Sigmoid colon (tissue), 6 donors: ENCODE measurements at regions not wholly inside any gene's neighbourhood (a gene's known extent, or its start where the extent isn't known, plus 50 kb on each side); places are given as distances from the start of the nearest gene placed in this dataset.
A peak's percentile ranks its signal among the peaks of the same experiment; 100 is the strongest.

Experiments used
- DNase-seq: peaks from one replicate; pipeline ENCODE4 v3.0.0-alpha.2; 2019
- H3K27ac ChIP-seq, 4 donors: fragments of 200-600 bp; sonication (generic); one replicate each; pipeline ENCODE4 v1.5.1; 2016 to 2019; ENCODE audit warnings: mild to moderate bottlenecking in 1 of 4
- H3K27me3 ChIP-seq, 3 donors: fragments of 200-600 bp; sonication (generic); one replicate each; pipeline ENCODE4 v1.5.1; 2019; ENCODE audit warnings: mild to moderate bottlenecking in 1 of 3
- H3K36me3 ChIP-seq, 4 donors: fragments of 200-600 bp; sonication (generic); one replicate each; pipeline ENCODE4 v1.5.1; 2016 to 2019
- H3K4me1 ChIP-seq, 4 donors: fragments of 200-600 bp; sonication (generic); one replicate each; pipeline ENCODE4 v1.5.1; 2017 to 2019
- H3K4me3 ChIP-seq, 4 donors: fragments of 200-600 bp; sonication (generic); one replicate each; pipeline ENCODE4 v1.5.1; 2017 to 2019; ENCODE audit warnings: mild to moderate bottlenecking in 2 of 4, moderate library complexity in 1 of 4
- H3K9me3 ChIP-seq, 4 donors: fragments of 200-600 bp in 3 of 4; sonication (generic) in 3 of 4; one replicate each; pipeline versions ENCODE4 v1.5.1 to v1.6.1; 2013 to 2019
- CTCF ChIP-seq, 4 experiments: fragments of 450-650 bp in 3 of 4; fragments of 200-600 bp in 1 of 4; IDR thresholded peaks; one replicate each; pipeline ENCODE4 v1.5.1; 2016 to 2019; ENCODE audit warnings: antibody characterized with exemption in 4 of 4, mild to moderate bottlenecking in 3 of 4, moderate library complexity in 2 of 4
- EP300 ChIP-seq, 4 donors: sonication (generic); formaldehyde crosslinking; IDR thresholded peaks; one replicate each; pipeline ENCODE4 v1.6.1; 2017; ENCODE audit warnings: antibody characterized with exemption in 4 of 4
- POLR2A ChIP-seq, 2 donors: fragments of 450-650 bp; IDR thresholded peaks; one replicate each; pipeline ENCODE4 v1.6.1; 2016; ENCODE audit warnings: antibody characterized with exemption in 2 of 2, mild to moderate bottlenecking in 2 of 2, moderate library complexity in 2 of 2
- POLR2AphosphoS5 ChIP-seq, 4 donors: sonication (generic); formaldehyde crosslinking; IDR thresholded peaks; one replicate each; pipeline ENCODE4 v1.6.1; 2017; ENCODE audit warnings: antibody characterized with exemption in 4 of 4
- WGBS, 2 donors: extraction: QIAGEN DNeasy Blood & Tissue Kit; methylation state at CpG; one replicate each; pipeline ENCODE4 v1.1.7; 2013; 5-methylcytosine and 5-hydroxymethylcytosine counted together
- intact Hi-C: fragments of 100-400 bp; cut with DNase I; formaldehyde crosslinking; loops from one replicate; pipeline ENCODE4 v1.15.1; 2023
- donor health status: healthy with polysubstance abuse.
- donor health status: healthy.

DNA sequence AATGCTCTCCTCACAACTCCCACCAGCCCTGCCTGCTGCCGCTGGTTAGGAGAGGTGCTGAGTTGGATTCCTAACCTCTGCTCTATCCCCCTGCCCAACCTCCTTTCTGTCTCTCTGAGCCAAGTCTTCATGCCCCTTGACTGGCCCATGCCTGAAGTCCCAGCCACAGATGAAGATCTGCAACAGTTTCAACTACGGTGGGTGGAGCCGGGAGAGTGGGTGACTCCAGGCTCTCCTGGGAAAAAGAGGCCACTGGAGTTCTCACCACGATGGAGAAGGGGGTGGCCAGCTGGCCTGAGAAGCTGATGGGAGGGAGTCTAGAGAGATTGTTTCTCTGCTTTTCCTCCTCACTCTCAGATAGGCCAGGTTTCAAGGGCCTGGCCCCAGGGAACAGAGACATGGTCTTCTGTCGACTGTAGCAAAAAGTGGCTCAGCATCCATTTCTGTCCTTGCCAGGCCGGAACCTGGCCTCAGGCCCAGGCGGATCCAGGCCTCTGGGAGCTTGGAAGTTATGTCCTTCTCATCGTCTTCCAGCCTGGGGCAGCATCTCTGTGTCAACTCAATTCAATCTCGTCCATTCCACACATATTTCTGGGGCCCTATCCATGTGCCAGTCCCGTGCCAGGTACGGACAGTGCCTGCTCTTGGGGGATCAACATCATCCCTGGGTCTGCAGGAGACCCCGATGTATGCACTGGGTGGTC is 75.3 kb downstream of the INHBB start:
- 81 to 84% methylated on average over 12 of the region's 12 CpGs for WGBS, 2 donors
- H3K36me3 ChIP-seq, result no peaks in the 10 kb centered on the region
- no peak for DNase-seq

GRCh38 chr2:120421830-120422175 is 75.9 kb downstream of the INHBB start:
- no peak overlapping the region for H3K4me3 ChIP-seq
- no peaks in the 10 kb centered on the region for H3K9me3 ChIP-seq
- no peaks in the 10 kb centered on the region for H3K4me1 ChIP-seq
- intact Hi-C loops, result no loop called here
- no peak for TF ChIP-seq EP300 (IDR thresholded peaks at IDR 0.05)
- no peak for TF ChIP-seq CTCF (IDR thresholded peaks at IDR 0.05)
- no peak for TF ChIP-seq POLR2AphosphoS5 (IDR thresholded peaks at IDR 0.05)
- TF ChIP-seq POLR2A (IDR thresholded peaks at IDR 0.05), result no peak
- WGBS, 2 donors, result 23 to 46% methylated on average over 7 of the region's 7 CpGs
- no peak overlapping the region for H3K27ac ChIP-seq
- H3K36me3 ChIP-seq, result no peaks in the 10 kb centered on the region
- DNase-seq, result no peak
- no peaks in the 10 kb centered on the region for H3K27me3 ChIP-seq

More for the DNA sequence above, 75.3 kb downstream of the INHBB start:
- H3K4me3 ChIP-seq, result no peak overlapping the region
- H3K27ac ChIP-seq, result no peak overlapping the region
- no peaks in the 10 kb centered on the region for H3K27me3 ChIP-seq
- intact Hi-C loops, result no loop called here
- TF ChIP-seq CTCF (IDR thresholded peaks at IDR 0.05), result no peak
- TF ChIP-seq POLR2A (IDR thresholded peaks at IDR 0.05), result no peak
- TF ChIP-seq POLR2AphosphoS5 (IDR thresholded peaks at IDR 0.05), result no peak
- no peaks in the 10 kb centered on the region for H3K9me3 ChIP-seq
- H3K4me1 ChIP-seq, result no peaks in the 10 kb centered on the region

DNA sequence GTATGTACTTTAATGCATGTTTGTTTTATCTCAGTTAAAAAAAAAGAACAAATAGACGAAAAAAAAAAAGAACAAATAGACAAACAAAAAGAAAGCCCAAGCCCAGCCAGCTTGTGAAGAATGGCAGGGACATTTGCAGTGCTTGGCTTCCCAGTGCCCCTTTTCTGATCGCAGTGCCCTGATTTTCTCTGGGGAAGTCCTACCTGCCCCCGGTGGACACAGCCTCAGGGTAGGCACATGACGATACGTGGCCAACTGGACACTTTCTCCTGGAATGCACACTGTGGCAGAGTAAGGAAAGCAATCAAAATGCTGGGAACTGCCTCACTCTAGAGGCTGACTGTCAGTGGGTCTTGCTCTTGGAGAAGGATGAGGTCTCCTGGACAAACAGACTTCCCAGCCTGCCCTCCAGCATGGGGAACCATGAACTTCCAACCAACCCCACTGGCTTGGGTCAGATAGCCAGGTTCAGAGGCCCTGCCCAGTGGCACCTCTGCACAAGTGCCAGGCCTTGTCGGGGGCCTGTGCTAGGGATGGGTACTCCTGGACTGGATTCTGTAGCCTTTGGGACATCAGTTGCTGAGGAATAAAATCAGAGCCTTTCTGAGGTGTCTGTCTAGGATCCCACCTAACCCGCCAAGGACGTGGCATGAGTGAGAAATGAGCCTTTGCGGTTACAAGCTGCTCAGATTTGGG is 76.7 kb downstream of the INHBB start:
- no peak overlapping the region for H3K27ac ChIP-seq
- H3K36me3 ChIP-seq, result no peaks in the 10 kb centered on the region
- H3K4me3 ChIP-seq, result no peak overlapping the region
- H3K27me3 ChIP-seq, result no peaks in the 10 kb centered on the region
- peak; percentile 47 for DNase-seq
- no peaks in the 10 kb centered on the region for H3K4me1 ChIP-seq
- no peak for TF ChIP-seq CTCF (IDR thresholded peaks at IDR 0.05)
- no peak for TF ChIP-seq POLR2AphosphoS5 (IDR thresholded peaks at IDR 0.05)
- no peak for TF ChIP-seq POLR2A (IDR thresholded peaks at IDR 0.05)
- no peak for TF ChIP-seq EP300 (IDR thresholded peaks at IDR 0.05)
- intact Hi-C loops, result no loop called here
- H3K9me3 ChIP-seq, result no peaks in the 10 kb centered on the region
- WGBS, 2 donors, result 77 to 82% methylated on average over 9 of the region's 9 CpGs

- peaks cover 0 to 4% (median 0%) of the 10 kb centered on the region in 3 donors for H3K27me3 ChIP-seq
- DNase-seq, result no peak
These were observed 77.4 kb downstream of the INHBB start for GRCh38 chr2:120423167-120423943.

More at GRCh38 chr2:120423167-120423943, 77.4 kb downstream of the INHBB start:
- H3K27ac ChIP-seq, result no peak overlapping the region
- no peak overlapping the region for H3K4me3 ChIP-seq
- no peaks in the 10 kb centered on the region for H3K9me3 ChIP-seq
- H3K36me3 ChIP-seq, result no peaks in the 10 kb centered on the region
- no peak for TF ChIP-seq POLR2AphosphoS5 (IDR thresholded peaks at IDR 0.05)
- TF ChIP-seq EP300 (IDR thresholded peaks at IDR 0.05), result no peak
- no peak for TF ChIP-seq CTCF (IDR thresholded peaks at IDR 0.05)
- no peak for TF ChIP-seq POLR2A (IDR thresholded peaks at IDR 0.05)
- 77 to 79% methylated on average over 6 of the region's 6 CpGs for WGBS, 2 donors
- no peaks in the 10 kb centered on the region for H3K4me1 ChIP-seq
- intact Hi-C loops, result no loop called here
